COLO668 (cell line): ENCODE measurements at regions not wholly inside any gene's neighbourhood (a gene's known extent, or its start where the extent isn't known, plus 50 kb on each side); places are given as distances from the start of the nearest gene placed in this dataset.
A peak's percentile ranks its signal among the peaks of the same experiment; 100 is the strongest.

Experiments used
- DNase-seq: peaks from one replicate; lab custom pipeline; 2025; ENCODE audit not compliant: unreplicated experiment; lab: John Stamatoyannopoulos, UW

- no peak for DNase-seq
Observed at GRCh38 chr1:187234706-187235105, 406.0 kb downstream of the PLA2G4A start.

GRCh38 chr1:187236199-187236598 lies 407.4 kb downstream of the PLA2G4A start:
- no peak for DNase-seq

DNA sequence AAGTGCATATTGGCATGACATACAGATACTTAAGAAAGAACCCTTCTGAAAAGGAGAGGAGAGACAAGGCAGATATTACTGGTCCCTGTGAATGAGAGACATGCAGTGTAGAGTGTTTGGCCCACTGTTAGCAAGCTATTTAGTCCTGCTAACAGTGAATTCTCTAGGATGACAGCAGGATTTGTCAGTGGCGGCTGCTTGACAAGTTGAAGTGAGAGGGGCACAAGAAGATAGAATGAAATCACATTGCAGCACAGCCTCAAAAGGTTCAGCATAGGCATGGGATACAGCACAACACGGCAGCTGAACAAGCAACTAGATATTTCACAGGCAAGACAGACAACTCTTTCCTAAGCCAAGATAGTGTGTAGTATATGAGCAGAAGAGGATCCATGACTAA lies 407.9 kb downstream of the PLA2G4A start:
- no peak for DNase-seq

GRCh38 chr1:187237542-187237941 lies 408.8 kb downstream of the PLA2G4A start:
- DNase-seq = no peak

DNA sequence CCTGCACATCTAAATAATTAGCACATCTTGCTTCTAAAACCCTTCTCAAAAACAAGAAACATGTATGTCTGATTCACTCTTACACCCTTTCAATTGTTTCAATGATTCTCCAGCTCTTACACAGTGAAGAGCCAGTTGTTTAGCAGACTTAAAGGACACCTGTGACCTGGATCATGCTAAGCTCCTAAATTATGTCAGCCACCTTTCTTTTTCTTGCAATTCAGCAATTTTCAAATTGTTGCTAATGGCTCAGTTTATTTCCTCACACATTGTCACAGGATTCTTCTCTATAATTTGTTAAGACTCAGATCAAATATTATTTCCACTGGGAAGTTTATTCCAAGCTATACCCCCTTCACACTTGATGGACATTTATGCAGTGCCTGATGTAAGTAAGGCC lies 413.2 kb downstream of the PLA2G4A start:
- no peak for DNase-seq

- DNase-seq = peak; percentile 17
Observed at GRCh38 chr1:187244623-187245022, 415.9 kb downstream of the PLA2G4A start.

- no peak for DNase-seq
Observed at GRCh38 chr1:187245201-187245600, 416.5 kb downstream of the PLA2G4A start.

- DNase-seq = no peak
Observed at GRCh38 chr1:187249196-187249595, 420.4 kb downstream of the PLA2G4A start.

GRCh38 chr1:187252923-187253322 lies 424.2 kb downstream of the PLA2G4A start:
- DNase-seq = no peak

- DNase-seq = no peak
Observed at GRCh38 chr1:187257476-187257875, 428.7 kb downstream of the PLA2G4A start.

- peak; percentile 36 for DNase-seq
Observed at GRCh38 chr1:187261637-187262036, 432.9 kb downstream of the PLA2G4A start.

GRCh38 chr1:187262731-187263130 lies 434.0 kb downstream of the PLA2G4A start:
- DNase-seq = no peak

- peak; percentile 43 for DNase-seq
Observed at GRCh38 chr1:187264995-187265602, 436.4 kb downstream of the PLA2G4A start.

DNA sequence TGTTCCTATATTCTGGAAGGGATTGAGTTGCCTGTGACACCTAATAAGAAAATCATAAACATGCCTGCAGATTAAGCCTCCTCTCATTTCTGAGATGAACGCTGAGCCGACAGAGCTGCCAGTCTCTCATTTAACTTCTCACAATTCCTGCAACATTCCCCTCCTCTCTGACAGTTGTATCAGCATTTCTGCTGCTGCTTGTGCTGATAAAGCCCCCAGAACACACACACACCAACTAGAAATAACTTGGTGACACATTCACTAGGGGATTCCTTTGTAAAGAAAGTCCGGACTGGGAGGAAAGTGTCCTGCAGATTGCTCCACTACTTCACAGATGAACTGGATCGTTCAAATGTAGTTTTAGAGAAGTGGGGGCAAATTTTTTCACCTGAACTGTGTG lies 437.3 kb downstream of the PLA2G4A start:
- DNase-seq = no peak

DNA sequence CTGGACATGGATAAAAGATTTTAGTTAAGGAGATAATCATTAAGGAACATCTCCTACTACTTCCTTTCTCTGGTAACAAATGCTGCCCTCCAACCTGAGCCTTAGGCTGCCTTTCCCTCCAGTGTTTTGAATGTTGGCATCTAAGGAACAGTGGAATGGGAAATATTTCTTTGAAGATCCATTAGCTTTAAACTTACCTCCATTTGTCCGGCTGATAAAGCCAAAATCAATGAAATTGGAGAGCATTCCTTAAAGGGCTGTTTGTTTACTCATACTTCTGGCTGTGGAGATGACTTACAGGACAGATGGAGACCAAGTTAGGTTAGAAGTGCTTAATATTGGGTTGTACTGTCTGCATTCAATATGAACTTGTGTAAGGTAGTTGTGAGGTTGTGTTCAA lies 439.1 kb downstream of the PLA2G4A start:
- DNase-seq = no peak

- DNase-seq = no peak
Observed at GRCh38 chr1:187270256-187270655, 441.5 kb downstream of the PLA2G4A start.

DNA sequence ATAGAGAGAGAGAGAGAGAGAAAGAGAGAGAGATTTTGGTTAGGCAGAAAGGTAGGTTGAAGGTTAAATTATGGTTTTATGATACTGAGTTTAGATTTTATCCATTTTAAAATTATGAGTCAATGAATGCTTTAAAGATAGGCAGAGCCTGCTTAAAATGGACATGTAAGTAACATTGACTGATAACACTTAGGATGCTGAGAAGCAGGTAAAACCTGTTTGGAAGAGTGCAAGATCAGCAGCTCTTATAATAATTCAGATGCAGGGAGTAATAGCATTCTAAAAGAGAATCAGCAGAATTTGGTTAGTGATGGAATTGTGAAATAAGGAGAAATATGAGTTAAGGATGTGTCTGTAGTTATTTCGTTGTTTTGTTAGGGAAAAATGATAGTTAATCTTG lies 446.6 kb downstream of the PLA2G4A start:
- no peak for DNase-seq

- no peak for DNase-seq
Observed at GRCh38 chr1:187275985-187276575, 447.3 kb downstream of the PLA2G4A start.

DNA sequence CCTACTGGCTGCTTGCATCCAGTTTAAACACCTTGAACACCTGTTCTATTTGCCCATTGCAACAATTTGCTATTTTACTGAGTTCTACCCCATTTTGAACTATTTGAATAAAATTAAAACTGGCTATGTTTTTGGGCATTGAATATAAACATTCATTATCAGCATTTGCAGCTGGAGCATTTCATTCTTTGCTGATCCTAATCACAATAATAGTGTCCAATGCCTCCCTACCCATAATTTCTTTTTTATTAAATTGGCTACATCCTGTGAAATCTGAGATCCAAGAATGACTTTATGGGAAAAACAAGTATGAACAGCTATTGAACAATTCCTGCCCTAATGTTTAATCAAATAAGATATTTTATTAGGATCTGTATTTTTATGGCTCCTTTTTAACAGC lies 447.9 kb downstream of the PLA2G4A start:
- DNase-seq = no peak

DNA sequence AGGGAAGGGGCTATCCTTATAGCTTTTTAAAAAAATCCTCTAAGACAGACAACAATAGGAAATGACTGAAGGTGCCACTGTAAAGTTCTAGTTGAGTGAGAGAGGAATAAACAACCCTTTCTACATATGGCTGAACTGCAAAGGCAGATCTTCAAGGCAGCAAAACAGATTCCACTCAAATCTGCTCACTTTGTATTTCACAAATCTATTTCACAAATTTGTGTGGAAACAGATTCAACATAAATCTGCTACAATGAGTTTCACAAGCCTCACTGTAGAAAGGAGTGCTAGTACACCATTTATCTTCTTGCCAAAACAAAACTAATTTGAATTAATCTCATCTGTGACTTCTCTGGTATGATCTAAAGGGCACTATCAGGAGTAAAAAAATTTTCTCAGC lies 451.3 kb downstream of the PLA2G4A start:
- no peak for DNase-seq

DNA sequence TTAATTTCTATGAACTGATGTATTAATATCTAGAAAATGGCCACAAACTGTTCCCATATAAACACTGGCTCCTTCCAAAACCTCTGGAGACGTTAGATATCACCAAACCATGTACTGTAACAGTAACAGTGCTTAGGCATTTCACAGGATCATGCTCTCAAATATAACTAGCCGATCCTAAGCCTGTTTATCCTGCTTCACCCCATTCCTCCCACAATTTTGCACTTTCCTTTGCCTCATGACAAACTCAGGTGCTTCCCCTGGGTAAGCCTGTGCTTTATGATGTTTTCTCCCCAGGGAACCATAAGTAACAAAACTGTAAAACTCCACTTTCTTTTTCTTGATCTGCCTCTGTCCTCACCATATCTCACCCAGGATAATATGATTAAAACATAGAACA lies 452.3 kb downstream of the PLA2G4A start:
- no peak for DNase-seq

DNA sequence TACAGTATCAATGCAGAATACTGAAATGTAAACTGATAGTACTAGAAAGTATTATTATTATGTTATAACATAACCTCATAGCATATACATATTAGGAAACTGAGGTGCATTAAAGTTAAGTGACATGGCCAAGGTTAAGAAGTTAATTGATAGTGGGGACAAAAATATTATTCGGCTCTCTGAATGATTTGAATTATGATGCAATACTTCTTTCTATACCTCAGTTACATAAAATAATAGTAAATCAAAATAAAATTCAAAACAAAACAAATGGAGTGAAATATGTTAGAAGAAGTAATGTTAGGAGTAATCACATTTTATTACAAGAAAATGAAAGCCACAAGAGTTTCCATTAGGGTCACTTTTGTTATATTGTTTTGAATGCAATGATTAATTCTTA lies 455.2 kb downstream of the PLA2G4A start:
- DNase-seq = no peak
